WTC11 (cell line): ENCODE measurements at regions not wholly inside any gene's neighbourhood (a gene's known extent, or its start where the extent isn't known, plus 50 kb on each side); places are given as distances from the start of the nearest gene placed in this dataset.

Experiments
- ATAC-seq: fragments of 200-7000 bp; cut with Tn5 transposase; 2 replicates; pipeline ENCODE4 v1.10.0; 2021; ENCODE audit warnings: mild to moderate bottlenecking, moderate library complexity
- CTCF ChIA-PET: fragments of 300-600 bp; sonication (Branson Sonifier 250); formaldehyde crosslinking; loops from one replicate; lab custom pipeline; 2021; ENCODE audit warnings: antibody characterized with exemption; lab: Charles Lee
- POLR2A ChIA-PET: fragments of 350-600 bp; sonication (Branson Sonifier 250); formaldehyde crosslinking; loops from one replicate; lab custom pipeline; 2021; ENCODE audit warnings: antibody characterized with exemption; lab: Charles Lee
- DNase-seq: peaks from one replicate; pipeline ENCODE4 v3.0.0; 2021; ENCODE audit warnings: low spot score
- H3K27ac Mint-ChIP-seq: 2 replicates; pipeline ENCODE4 v1.8.0; 2021; ENCODE audit warnings: mixed read lengths
- H3K27me3 Mint-ChIP-seq: 2 replicates; pipeline ENCODE4 v1.8.0; 2021; ENCODE audit warnings: low read depth, mild to moderate bottlenecking, moderate library complexity, mixed read lengths
- H3K36me3 Mint-ChIP-seq: 2 replicates; pipeline ENCODE4 v1.8.0; 2021; ENCODE audit warnings: mixed read lengths
- H3K4me1 Mint-ChIP-seq: 2 replicates; pipeline ENCODE4 v1.8.0; 2022; ENCODE audit warnings: mixed read lengths
- H3K4me3 Mint-ChIP-seq: 2 replicates; pipeline ENCODE4 v1.8.0; 2021; ENCODE audit warnings: mild to moderate bottlenecking, moderate library complexity, mixed read lengths
- H3K9me3 Mint-ChIP-seq: 2 replicates; pipeline ENCODE4 v1.8.0; 2021; ENCODE audit warnings: mixed read lengths
- CBFB ChIP-seq: sonication (generic); formaldehyde crosslinking; IDR thresholded peaks from 2 replicates; pipeline ENCODE4 v1.8.1; 2022; ENCODE audit warnings: mild to moderate bottlenecking, low read depth, missing genetic modification reagents
- CREB1 ChIP-seq: sonication (generic); formaldehyde crosslinking; IDR thresholded peaks from 2 replicates; pipeline ENCODE4 v1.8.0; 2023; ENCODE audit warnings: mild to moderate bottlenecking, missing genetic modification reagents
- ELF4 ChIP-seq: sonication (generic); formaldehyde crosslinking; IDR thresholded peaks from 2 replicates; pipeline ENCODE4 v1.8.1; 2022; ENCODE audit warnings: low read depth, mild to moderate bottlenecking, moderate library complexity, missing genetic modification reagents
- FOXJ3 ChIP-seq: sonication (generic); formaldehyde crosslinking; IDR thresholded peaks from 2 replicates; pipeline ENCODE4 v1.9.0; 2021; ENCODE audit warnings: missing genetic modification reagents, mild to moderate bottlenecking, borderline replicate concordance
- HMGXB4 ChIP-seq: sonication (generic); formaldehyde crosslinking; IDR thresholded peaks from 2 replicates; pipeline ENCODE4 v1.8.1; 2023; ENCODE audit warnings: mild to moderate bottlenecking, moderate library complexity, missing genetic modification reagents
- JUN ChIP-seq: sonication (generic); formaldehyde crosslinking; IDR thresholded peaks from 2 replicates; pipeline ENCODE4 v1.8.0; 2023; ENCODE audit warnings: mild to moderate bottlenecking, missing genetic modification reagents
- PREB ChIP-seq: sonication (generic); formaldehyde crosslinking; IDR thresholded peaks from 2 replicates; pipeline ENCODE4 v1.8.1; 2022; ENCODE audit warnings: mild to moderate bottlenecking, missing genetic modification reagents, moderate library complexity, borderline replicate concordance
- STAT6 ChIP-seq: sonication (generic); formaldehyde crosslinking; conservative IDR thresholded peaks from 2 replicates; pipeline ENCODE4 v1.8.1; 2023; ENCODE audit warnings: mild to moderate bottlenecking, low read depth, missing genetic modification reagents, moderate library complexity
- TEAD1 ChIP-seq: sonication (generic); formaldehyde crosslinking; IDR thresholded peaks from 2 replicates; pipeline ENCODE4 v1.8.0; 2022; ENCODE audit warnings: mild to moderate bottlenecking, missing genetic modification reagents
- TP53 ChIP-seq: sonication (generic); formaldehyde crosslinking; IDR thresholded peaks from 2 replicates; pipeline ENCODE4 v1.8.1; 2023; ENCODE audit warnings: mild to moderate bottlenecking, missing genetic modification reagents
- ZNF416 ChIP-seq: fragments of 250-450 bp; sonication (Bioruptor Pico); IDR thresholded peaks from 2 replicates; pipeline ENCODE4 v1.9.0; 2021; ENCODE audit warnings: mild to moderate bottlenecking, inconsistent platforms
- ZNF671 ChIP-seq: fragments of 250-450 bp; sonication (Bioruptor Pico); IDR thresholded peaks from 2 replicates; pipeline ENCODE4 v1.8.0; 2021; ENCODE audit warnings: mild to moderate bottlenecking
- TF ChIP-seq, protein P1 (sequence below): fragments of 250-450 bp; sonication (Bioruptor Pico); IDR thresholded peaks from 2 replicates; pipeline ENCODE4 v1.9.0; 2021; ENCODE audit warnings: mild to moderate bottlenecking
- TF ChIP-seq, protein P2 (sequence below): sonication (generic); formaldehyde crosslinking; IDR thresholded peaks from 2 replicates; pipeline ENCODE4 v1.8.1; 2022; ENCODE audit warnings: low read depth, missing genetic modification reagents, borderline replicate concordance
- TF ChIP-seq, protein P3 (sequence below): fragments of 250-450 bp; sonication (Bioruptor Pico); conservative IDR thresholded peaks from 2 replicates; pipeline ENCODE4 v1.9.0; 2021; ENCODE audit warnings: mild to moderate bottlenecking
- TF ChIP-seq, protein P4 (sequence below): fragments of 250-450 bp; sonication (Bioruptor Pico); IDR thresholded peaks from 2 replicates; pipeline ENCODE4 v1.9.0; 2021; ENCODE audit warnings: mild to moderate bottlenecking, borderline replicate concordance
- TF ChIP-seq, protein P5 (sequence below): fragments of 250-450 bp; sonication (Bioruptor Pico); IDR thresholded peaks from 2 replicates; pipeline ENCODE4 v2.1.2; 2022; ENCODE audit warnings: mild to moderate bottlenecking, moderate library complexity
- TF ChIP-seq, protein P6 (sequence below): sonication (generic); formaldehyde crosslinking; IDR thresholded peaks from 2 replicates; pipeline ENCODE4 v1.8.0; 2023; ENCODE audit warnings: missing genetic modification reagents

DNA sequence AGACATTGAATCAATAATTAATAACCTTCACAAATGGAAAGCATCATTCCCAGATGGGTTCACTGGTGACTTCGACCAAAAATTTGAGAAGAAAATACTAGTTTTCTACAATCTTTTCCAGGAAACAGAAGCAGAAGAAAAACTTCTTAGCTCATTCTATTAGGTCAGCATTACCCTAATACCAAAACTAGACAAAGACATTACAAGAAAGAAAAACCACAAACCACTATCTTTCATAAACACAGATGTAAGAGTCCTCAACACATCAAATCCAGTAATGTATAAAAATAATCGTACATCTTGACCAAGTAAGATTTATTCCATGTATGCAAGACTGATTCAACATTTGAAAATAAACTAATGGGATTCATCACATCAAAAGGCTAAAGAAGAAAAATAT is 64.0 kb upstream of the CDK1 start:
- CTCF ChIA-PET, result no interaction called here
- H3K36me3 Mint-ChIP-seq, result no peaks in the 10 kb centered on the region
- peaks cover 4% of the 10 kb centered on the region; the same call in 1 of the 2 replicates for H3K9me3 Mint-ChIP-seq
- POLR2A ChIA-PET, result no interaction called here
- H3K27ac Mint-ChIP-seq, result no peak overlapping the region
- TF ChIP-seq TEAD1 (CRISPR knock-in tag), result no peak
- TF ChIP-seq ELF4 (CRISPR knock-in tag), result no peak
- TF ChIP-seq HMGXB4 (CRISPR knock-in tag), result no peak
- TF ChIP-seq ZNF416 (CRISPR knock-in tag), result no peak
- no peak for TF ChIP-seq FOXJ3
- TF ChIP-seq, protein P1, sequence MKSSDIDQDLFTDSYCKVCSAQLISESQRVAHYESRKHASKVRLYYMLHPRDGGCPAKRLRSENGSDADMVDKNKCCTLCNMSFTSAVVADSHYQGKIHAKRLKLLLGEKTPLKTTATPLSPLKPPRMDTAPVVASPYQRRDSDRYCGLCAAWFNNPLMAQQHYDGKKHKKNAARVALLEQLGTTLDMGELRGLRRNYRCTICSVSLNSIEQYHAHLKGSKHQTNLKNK, result no peak
- TF ChIP-seq, protein P2, sequence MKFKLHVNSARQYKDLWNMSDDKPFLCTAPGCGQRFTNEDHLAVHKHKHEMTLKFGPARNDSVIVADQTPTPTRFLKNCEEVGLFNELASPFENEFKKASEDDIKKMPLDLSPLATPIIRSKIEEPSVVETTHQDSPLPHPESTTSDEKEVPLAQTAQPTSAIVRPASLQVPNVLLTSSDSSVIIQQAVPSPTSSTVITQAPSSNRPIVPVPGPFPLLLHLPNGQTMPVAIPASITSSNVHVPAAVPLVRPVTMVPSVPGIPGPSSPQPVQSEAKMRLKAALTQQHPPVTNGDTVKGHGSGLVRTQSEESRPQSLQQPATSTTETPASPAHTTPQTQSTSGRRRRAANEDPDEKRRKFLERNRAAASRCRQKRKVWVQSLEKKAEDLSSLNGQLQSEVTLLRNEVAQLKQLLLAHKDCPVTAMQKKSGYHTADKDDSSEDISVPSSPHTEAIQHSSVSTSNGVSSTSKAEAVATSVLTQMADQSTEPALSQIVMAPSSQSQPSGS (CRISPR knock-in tag), result no peak
- TF ChIP-seq JUN, result no peak
- TF ChIP-seq, protein P3, sequence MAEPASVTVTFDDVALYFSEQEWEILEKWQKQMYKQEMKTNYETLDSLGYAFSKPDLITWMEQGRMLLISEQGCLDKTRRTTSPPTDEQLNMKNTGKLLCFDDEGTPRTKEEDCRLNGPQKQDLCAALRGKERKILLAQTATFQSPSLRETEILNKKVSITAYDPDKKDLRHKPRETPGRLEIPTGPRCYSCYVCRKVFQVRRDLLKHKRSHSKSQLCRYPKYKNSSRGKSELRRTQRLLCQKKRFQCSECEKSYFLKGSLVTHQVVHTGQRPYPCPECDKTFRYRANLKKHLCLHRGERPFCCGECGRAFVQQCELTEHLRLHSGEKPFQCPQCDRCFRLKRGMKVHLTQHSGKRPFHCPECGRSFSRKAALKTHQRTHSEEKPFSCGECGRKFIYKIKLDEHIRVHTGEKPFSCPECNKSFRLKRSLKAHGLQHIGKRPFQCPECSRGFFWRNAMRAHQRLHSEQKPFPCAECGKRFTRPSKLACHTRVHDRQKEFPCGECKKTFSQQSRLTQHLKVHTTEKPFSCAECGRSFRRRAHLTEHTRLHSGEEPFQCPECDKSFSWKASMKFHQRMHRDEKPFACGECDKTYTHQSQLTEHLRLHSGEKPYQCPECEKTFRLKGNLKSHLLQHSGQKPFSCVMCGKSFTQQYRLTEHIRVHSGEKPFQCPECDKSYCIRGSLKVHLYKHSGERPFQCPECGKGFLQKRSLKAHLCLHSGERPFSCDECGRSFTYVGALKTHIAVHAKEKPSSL (CRISPR knock-in tag), result no peak
- TF ChIP-seq TP53, result no peak
- TF ChIP-seq CBFB, result no peak
- TF ChIP-seq ZNF671 (CRISPR knock-in tag), result no peak
- no peak for TF ChIP-seq CREB1 (CRISPR knock-in tag)
- no peak for TF ChIP-seq STAT6 (CRISPR knock-in tag)
- TF ChIP-seq, protein P4, sequence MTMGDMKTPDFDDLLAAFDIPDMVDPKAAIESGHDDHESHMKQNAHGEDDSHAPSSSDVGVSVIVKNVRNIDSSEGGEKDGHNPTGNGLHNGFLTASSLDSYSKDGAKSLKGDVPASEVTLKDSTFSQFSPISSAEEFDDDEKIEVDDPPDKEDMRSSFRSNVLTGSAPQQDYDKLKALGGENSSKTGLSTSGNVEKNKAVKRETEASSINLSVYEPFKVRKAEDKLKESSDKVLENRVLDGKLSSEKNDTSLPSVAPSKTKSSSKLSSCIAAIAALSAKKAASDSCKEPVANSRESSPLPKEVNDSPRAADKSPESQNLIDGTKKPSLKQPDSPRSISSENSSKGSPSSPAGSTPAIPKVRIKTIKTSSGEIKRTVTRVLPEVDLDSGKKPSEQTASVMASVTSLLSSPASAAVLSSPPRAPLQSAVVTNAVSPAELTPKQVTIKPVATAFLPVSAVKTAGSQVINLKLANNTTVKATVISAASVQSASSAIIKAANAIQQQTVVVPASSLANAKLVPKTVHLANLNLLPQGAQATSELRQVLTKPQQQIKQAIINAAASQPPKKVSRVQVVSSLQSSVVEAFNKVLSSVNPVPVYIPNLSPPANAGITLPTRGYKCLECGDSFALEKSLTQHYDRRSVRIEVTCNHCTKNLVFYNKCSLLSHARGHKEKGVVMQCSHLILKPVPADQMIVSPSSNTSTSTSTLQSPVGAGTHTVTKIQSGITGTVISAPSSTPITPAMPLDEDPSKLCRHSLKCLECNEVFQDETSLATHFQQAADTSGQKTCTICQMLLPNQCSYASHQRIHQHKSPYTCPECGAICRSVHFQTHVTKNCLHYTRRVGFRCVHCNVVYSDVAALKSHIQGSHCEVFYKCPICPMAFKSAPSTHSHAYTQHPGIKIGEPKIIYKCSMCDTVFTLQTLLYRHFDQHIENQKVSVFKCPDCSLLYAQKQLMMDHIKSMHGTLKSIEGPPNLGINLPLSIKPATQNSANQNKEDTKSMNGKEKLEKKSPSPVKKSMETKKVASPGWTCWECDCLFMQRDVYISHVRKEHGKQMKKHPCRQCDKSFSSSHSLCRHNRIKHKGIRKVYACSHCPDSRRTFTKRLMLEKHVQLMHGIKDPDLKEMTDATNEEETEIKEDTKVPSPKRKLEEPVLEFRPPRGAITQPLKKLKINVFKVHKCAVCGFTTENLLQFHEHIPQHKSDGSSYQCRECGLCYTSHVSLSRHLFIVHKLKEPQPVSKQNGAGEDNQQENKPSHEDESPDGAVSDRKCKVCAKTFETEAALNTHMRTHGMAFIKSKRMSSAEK (CRISPR knock-in tag), result no peak
- TF ChIP-seq, protein P5, sequence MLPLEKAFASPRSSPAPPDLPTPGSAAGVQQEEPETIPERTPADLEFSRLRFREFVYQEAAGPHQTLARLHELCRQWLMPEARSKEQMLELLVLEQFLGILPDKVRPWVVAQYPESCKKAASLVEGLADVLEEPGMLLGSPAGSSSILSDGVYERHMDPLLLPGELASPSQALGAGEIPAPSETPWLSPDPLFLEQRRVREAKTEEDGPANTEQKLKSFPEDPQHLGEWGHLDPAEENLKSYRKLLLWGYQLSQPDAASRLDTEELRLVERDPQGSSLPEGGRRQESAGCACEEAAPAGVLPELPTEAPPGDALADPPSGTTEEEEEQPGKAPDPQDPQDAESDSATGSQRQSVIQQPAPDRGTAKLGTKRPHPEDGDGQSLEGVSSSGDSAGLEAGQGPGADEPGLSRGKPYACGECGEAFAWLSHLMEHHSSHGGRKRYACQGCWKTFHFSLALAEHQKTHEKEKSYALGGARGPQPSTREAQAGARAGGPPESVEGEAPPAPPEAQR (CRISPR knock-in tag), result no peak
- TF ChIP-seq, protein P6, sequence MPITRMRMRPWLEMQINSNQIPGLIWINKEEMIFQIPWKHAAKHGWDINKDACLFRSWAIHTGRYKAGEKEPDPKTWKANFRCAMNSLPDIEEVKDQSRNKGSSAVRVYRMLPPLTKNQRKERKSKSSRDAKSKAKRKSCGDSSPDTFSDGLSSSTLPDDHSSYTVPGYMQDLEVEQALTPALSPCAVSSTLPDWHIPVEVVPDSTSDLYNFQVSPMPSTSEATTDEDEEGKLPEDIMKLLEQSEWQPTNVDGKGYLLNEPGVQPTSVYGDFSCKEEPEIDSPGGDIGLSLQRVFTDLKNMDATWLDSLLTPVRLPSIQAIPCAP, result no peak
- no peak for TF ChIP-seq PREB (CRISPR knock-in tag)
- ATAC-seq, result no peak
- H3K4me1 Mint-ChIP-seq, result peaks cover 12% of the 10 kb centered on the region
- H3K27me3 Mint-ChIP-seq, result no peaks in the 10 kb centered on the region
- no peak overlapping the region for H3K4me3 Mint-ChIP-seq
- DNase-seq, result no peak
